BJ (cell line): ENCODE measurements at regions not wholly inside any gene's neighbourhood (a gene's known extent, or its start where the extent isn't known, plus 50 kb on each side); places are given as distances from the start of the nearest gene placed in this dataset.
"Not testable (repeated sequence)": the region's sequence is repeated elsewhere in the genome, so short reads cannot be mapped to it uniquely, and the experiment has no call there.

ENCODE experiments used
- CTCF ChIA-PET: fragments of 350-600 bp; formaldehyde crosslinking; extraction: SDS; loops from one replicate; lab custom pipeline; 2021; ENCODE audit warnings: antibody characterized with exemption, inconsistent platforms; lab: Yijun Ruan, JAX
- POLR2A ChIA-PET: fragments of 300-600 bp; sonication (Branson Sonifier 250); formaldehyde crosslinking; extraction: SDS; loops from one replicate; lab custom pipeline; 2021; ENCODE audit warnings: antibody characterized with exemption; lab: Charles Lee
- DNase-seq: peaks from one replicate; pipeline ENCODE4 v3.0.0-alpha.2; 2011; ENCODE audit warnings: low read depth
- H3K27me3 ChIP-seq: 2 replicates; pipeline ENCODE4 v1.6.0; 2011; ENCODE audit warnings: low read length; ENCODE audit not compliant: control insufficient read depth, insufficient read depth
- H3K36me3 ChIP-seq: 2 replicates; pipeline ENCODE4 v1.5.1; 2011; ENCODE audit warnings: low read length; ENCODE audit not compliant: control insufficient read depth, insufficient read depth
- H3K4me3 ChIP-seq: 2 replicates; pipeline ENCODE4 v1.5.1; 2011; ENCODE audit warnings: low read depth, mild to moderate bottlenecking, control low read depth, low read length
- TF ChIP-seq, protein P1 (sequence below): IDR thresholded peaks from 2 replicates; pipeline ENCODE4 v1.5.1; 2011; ENCODE audit warnings: low read depth, mild to moderate bottlenecking, control low read depth, inconsistent platforms, low read length, moderate library complexity; ENCODE audit not compliant: insufficient read depth

DNA sequence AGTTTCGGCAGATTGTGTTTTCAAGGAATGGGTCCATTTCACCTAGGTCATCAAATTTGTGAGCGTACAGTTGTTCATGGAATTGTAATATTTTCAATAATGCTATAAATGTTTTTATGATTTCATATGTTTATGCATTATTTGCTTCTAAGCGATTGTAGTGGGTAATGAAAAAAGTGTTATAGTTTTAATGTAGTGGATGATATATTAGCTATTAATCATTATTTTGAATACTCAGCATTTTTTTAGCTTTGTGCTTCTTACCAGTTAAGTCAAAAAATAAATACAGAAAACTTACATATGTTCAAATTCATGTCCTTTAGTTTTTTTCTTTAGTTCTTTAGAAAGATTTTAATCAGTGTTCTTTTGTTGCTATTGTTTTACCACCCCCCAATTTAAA lies 677.0 kb downstream of the STK39 start:
- no peak overlapping the region for H3K4me3 ChIP-seq
- TF ChIP-seq, protein P1, sequence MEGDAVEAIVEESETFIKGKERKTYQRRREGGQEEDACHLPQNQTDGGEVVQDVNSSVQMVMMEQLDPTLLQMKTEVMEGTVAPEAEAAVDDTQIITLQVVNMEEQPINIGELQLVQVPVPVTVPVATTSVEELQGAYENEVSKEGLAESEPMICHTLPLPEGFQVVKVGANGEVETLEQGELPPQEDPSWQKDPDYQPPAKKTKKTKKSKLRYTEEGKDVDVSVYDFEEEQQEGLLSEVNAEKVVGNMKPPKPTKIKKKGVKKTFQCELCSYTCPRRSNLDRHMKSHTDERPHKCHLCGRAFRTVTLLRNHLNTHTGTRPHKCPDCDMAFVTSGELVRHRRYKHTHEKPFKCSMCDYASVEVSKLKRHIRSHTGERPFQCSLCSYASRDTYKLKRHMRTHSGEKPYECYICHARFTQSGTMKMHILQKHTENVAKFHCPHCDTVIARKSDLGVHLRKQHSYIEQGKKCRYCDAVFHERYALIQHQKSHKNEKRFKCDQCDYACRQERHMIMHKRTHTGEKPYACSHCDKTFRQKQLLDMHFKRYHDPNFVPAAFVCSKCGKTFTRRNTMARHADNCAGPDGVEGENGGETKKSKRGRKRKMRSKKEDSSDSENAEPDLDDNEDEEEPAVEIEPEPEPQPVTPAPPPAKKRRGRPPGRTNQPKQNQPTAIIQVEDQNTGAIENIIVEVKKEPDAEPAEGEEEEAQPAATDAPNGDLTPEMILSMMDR: no peak
- ChIA-PET CTCF (no interaction called here), POLR2A (no interaction called here)
- no peak for DNase-seq
- H3K36me3 ChIP-seq: no peaks in the 10 kb centered on the region
- H3K27me3 ChIP-seq: no peaks in the 10 kb centered on the region

DNA sequence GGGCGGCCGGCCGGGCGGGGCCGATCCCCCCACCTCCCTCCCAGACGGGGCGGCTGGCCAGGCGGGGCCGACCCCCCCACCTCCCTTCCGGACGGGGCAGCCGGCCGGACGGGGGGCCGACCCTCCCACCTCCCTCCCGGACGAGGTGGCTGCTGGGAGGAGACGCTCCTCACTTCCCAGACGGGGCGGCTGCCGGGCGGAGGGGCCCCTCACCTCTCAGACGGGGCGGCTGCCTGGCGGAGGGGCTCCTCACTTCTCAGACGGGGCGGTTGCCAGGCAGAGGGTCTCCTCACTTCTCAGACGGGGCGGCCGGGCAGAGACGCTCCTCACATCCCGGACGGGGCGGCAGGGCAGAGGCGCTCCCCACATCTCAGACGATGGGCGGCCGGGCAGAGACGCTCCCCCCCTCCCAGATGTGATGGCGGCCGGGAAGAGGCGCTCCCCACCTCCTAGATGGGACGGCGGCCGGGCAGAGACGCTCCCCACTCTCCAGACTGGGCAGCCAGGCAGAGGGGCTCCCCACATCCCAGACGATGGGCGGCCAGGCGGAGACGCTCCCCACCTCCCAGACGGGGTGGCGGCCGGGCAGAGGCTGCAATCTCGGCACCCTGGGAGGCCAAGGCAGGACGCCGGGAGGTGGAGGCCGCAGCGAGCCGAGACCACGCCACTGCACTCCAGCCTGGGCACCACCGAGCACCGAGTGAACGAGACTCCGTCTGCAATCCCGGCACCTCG lies 675.8 kb downstream of the XIRP2 start:
- H3K27me3 ChIP-seq, H3K4me3 ChIP-seq, DNase-seq, POLR2A ChIA-PET, CTCF ChIA-PET, H3K36me3 ChIP-seq: not testable (repeated sequence)

DNA sequence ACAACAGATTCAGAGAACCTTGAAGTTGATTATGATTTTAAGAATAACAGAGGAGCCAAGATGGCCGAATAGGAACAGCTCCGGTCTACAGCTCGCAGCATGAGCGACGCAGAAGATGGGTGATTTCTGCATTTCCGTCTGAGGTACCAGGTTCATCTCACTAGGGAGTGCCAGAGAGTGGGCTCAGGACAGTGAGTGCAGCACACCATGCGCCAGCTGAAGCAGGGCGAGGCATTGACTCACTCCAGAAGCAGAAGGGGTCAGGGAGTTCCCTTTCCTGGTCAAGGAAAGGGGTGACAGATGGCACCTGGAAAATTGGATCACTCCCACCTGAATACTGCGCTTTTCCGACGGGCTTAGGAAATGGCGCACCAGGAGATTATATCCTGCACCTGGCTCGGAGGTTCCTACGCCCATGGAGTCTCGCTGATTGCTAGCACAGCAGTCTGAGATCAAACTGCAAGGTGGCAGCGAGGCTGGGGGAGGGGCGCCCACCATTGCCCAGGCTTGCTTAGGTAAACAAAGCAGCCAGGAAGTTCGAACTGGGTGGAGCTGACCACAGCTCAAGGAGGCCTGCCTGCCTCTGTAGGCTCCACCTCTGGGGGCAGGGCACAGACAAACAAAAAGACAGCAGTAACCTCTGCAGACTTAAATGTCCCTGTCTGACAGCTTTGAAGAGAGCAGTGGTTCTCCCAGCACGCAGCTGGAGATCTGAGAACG lies 670.2 kb downstream of the XIRP2 start:
- H3K36me3 ChIP-seq, H3K4me3 ChIP-seq, CTCF ChIA-PET, H3K27me3 ChIP-seq, DNase-seq, POLR2A ChIA-PET: not testable (repeated sequence)

DNA sequence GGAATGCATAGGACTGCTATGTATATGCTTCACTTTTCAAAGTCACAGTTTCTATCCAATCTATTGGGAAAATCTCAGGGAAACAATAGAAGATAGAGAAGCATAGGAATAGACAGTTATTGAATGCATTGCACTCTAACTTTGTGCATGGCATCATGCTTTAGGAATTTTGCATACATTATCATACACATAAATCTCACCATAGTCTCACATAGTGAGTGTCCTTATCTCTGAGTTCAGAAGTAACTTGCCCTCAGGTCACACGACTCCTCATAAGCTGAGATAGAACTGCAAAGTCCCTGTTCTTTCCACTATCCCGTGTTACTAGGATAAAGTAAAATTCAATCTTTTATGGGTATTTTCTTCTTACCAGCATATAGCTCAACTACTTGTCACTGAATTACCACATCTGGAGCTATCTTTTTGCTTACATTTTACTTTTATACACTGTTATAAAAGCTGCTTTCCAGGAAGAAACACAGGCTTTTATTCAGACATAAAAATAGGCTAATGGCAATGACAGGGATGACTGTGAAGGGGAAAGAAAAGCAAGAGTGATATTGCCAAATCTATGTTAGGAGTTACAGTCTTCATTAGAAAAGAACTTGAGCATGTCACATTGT lies 666.9 kb downstream of the XIRP2 start:
- H3K27me3 ChIP-seq: no peaks in the 10 kb centered on the region
- TF ChIP-seq, protein P1: no peak
- CTCF ChIA-PET: no interaction called here

DNA sequence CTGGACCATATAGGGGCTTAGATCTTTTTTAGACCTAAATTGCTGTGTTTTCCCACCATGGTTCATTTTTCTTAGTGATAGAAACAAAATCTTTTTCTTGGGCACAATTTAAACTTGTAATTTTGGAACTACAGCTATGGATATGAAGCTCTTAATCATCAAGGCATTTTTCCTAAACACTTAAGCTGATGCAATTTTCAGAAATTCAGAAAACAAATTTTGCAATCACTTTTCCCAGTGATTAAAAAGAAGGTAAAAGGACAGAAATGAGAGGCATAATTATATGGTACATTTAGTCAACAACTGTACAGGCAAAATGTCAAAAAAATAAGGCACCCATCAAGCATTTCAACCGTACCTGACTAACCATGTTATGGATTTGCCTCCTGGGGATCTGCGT lies 665.4 kb downstream of the XIRP2 start:
- no peak for DNase-seq
- no peaks in the 10 kb centered on the region for H3K27me3 ChIP-seq
- CTCF ChIA-PET: no interaction called here
- TF ChIP-seq, protein P1: no peak
- H3K4me3 ChIP-seq: no peak overlapping the region
- no peaks in the 10 kb centered on the region for H3K36me3 ChIP-seq
- POLR2A ChIA-PET: no interaction called here

More for the DNA sequence above, 666.9 kb downstream of the XIRP2 start:
- DNase-seq: no peak
- no peak overlapping the region for H3K4me3 ChIP-seq
- H3K36me3 ChIP-seq: no peaks in the 10 kb centered on the region
- POLR2A ChIA-PET: no interaction called here

DNA sequence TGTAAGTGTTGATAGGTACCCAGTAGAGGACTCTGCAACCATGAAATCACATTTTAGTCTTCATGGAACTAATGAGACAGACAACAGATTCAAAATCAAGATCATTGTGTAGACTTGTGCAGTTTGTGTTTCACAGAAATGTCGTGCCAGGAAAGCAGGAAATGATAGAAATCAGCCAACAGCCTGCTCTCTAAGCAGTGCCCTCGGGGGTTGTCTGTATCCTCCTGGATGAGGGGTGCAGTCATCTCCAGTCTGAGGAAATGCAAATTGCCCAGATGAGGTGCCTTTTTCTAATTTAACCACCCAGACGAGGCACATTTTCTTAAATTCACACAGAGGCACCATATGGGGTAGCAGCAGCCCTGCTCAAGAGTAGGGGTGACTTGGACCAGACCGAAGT lies 663.1 kb downstream of the XIRP2 start:
- ChIA-PET CTCF (interaction anchor here (0.8 kb wide), 1 partner anchor 17 kb away, joined by 3 read pairs; no protein-coding TSS in a partner anchor), POLR2A (no interaction called here)
- H3K4me3 ChIP-seq: no peak overlapping the region
- TF ChIP-seq, protein P1: no peak
- DNase-seq: no peak
- H3K27me3 ChIP-seq: no peaks in the 10 kb centered on the region
- no peaks in the 10 kb centered on the region for H3K36me3 ChIP-seq
